ENCODE measurements at regions not wholly inside any gene's neighbourhood (a gene's known extent, or its start where the extent isn't known, plus 50 kb on each side); places are given as distances from the start of the nearest gene placed in this dataset.
"Not testable (repeated sequence)": the region's sequence is repeated elsewhere in the genome, so short reads cannot be mapped to it uniquely, and the experiment has no call there.

- DNase-seq (ENCODE audit: low read depth, low spot score), result not testable (repeated sequence)
Observed at GRCh38 chr6:84821314-84821713, 56.9 kb upstream of the TBX18 start.

- DNase-seq (ENCODE audit: low read depth, low spot score), result no peak
Observed at GRCh38 chr6:84816741-84817140, 52.3 kb upstream of the TBX18 start.

- DNase-seq (ENCODE audit: low read depth, low spot score), result no peak
Observed at GRCh38 chr6:84815896-84816735, 51.7 kb upstream of the TBX18 start.

Measured in activated naive CD8-positive, alpha-beta T cell treated with anti-CD3 and anti-CD28 coated beads, Interleukin-2, amount 50 U/mL, for 16 hours (primary cell).